Sigmoid colon (tissue), 6 donors: ENCODE measurements at regions not wholly inside any gene's neighbourhood (a gene's known extent, or its start where the extent isn't known, plus 50 kb on each side); places are given as distances from the start of the nearest gene placed in this dataset.

Experiments
- DNase-seq: peaks from one replicate; pipeline ENCODE4 v3.0.0-alpha.2; 2019
- H3K27ac ChIP-seq, 4 donors: fragments of 200-600 bp; sonication (generic); one replicate each; pipeline ENCODE4 v1.5.1; 2016 to 2019; ENCODE audit warnings: mild to moderate bottlenecking in 1 of 4
- H3K27me3 ChIP-seq, 3 donors: fragments of 200-600 bp; sonication (generic); one replicate each; pipeline ENCODE4 v1.5.1; 2019; ENCODE audit warnings: mild to moderate bottlenecking in 1 of 3
- H3K36me3 ChIP-seq, 4 donors: fragments of 200-600 bp; sonication (generic); one replicate each; pipeline ENCODE4 v1.5.1; 2016 to 2019
- H3K4me1 ChIP-seq, 4 donors: fragments of 200-600 bp; sonication (generic); one replicate each; pipeline ENCODE4 v1.5.1; 2017 to 2019
- H3K4me3 ChIP-seq, 4 donors: fragments of 200-600 bp; sonication (generic); one replicate each; pipeline ENCODE4 v1.5.1; 2017 to 2019; ENCODE audit warnings: mild to moderate bottlenecking in 2 of 4, moderate library complexity in 1 of 4
- H3K9me3 ChIP-seq, 4 donors: fragments of 200-600 bp in 3 of 4; sonication (generic) in 3 of 4; one replicate each; pipeline versions ENCODE4 v1.5.1 to v1.6.1; 2013 to 2019
- CTCF ChIP-seq, 4 experiments: fragments of 450-650 bp in 3 of 4; fragments of 200-600 bp in 1 of 4; IDR thresholded peaks; one replicate each; pipeline ENCODE4 v1.5.1; 2016 to 2019; ENCODE audit warnings: antibody characterized with exemption in 4 of 4, mild to moderate bottlenecking in 3 of 4, moderate library complexity in 2 of 4
- EP300 ChIP-seq, 4 donors: sonication (generic); formaldehyde crosslinking; IDR thresholded peaks; one replicate each; pipeline ENCODE4 v1.6.1; 2017; ENCODE audit warnings: antibody characterized with exemption in 4 of 4
- POLR2A ChIP-seq, 2 donors: fragments of 450-650 bp; IDR thresholded peaks; one replicate each; pipeline ENCODE4 v1.6.1; 2016; ENCODE audit warnings: antibody characterized with exemption in 2 of 2, mild to moderate bottlenecking in 2 of 2, moderate library complexity in 2 of 2
- POLR2AphosphoS5 ChIP-seq, 4 donors: sonication (generic); formaldehyde crosslinking; IDR thresholded peaks; one replicate each; pipeline ENCODE4 v1.6.1; 2017; ENCODE audit warnings: antibody characterized with exemption in 4 of 4
- WGBS, 2 donors: extraction: QIAGEN DNeasy Blood & Tissue Kit; methylation state at CpG; one replicate each; pipeline ENCODE4 v1.1.7; 2013; 5-methylcytosine and 5-hydroxymethylcytosine counted together
- intact Hi-C: fragments of 100-400 bp; cut with DNase I; formaldehyde crosslinking; loops from one replicate; pipeline ENCODE4 v1.15.1; 2023
- donor health status: healthy with polysubstance abuse.
- donor health status: healthy.

- TF ChIP-seq POLR2A (IDR thresholded peaks at IDR 0.05) (no peak), CTCF (IDR thresholded peaks at IDR 0.05) (peak; percentile 61 to 81 (median 78))
- peak; percentile 71 for DNase-seq
- H3K4me1 ChIP-seq, result peaks cover 0 to 14% (median 12%) of the 10 kb centered on the region in 4 donors
- intact Hi-C loops, result loop anchor here (2.0 to 5.0 kb wide), 3 partner anchors 46 to 834 kb away; no protein-coding TSS in a partner anchor
- H3K9me3 ChIP-seq, result no peaks in the 10 kb centered on the region
- no peak overlapping the region for H3K4me3 ChIP-seq
- no peaks in the 10 kb centered on the region for H3K27me3 ChIP-seq
- no peak overlapping the region for H3K27ac ChIP-seq
- no peaks in the 10 kb centered on the region for H3K36me3 ChIP-seq
- WGBS, 2 donors, result 10 to 12% methylated on average over 9 of the region's 9 CpGs
Observed at GRCh38 chr4:138870737-138871554, 144.6 kb upstream of the NOCT start.

- H3K4me3 ChIP-seq, result no peak overlapping the region
- TF ChIP-seq POLR2AphosphoS5 (IDR thresholded peaks at IDR 0.05), result no peak
- no peak for TF ChIP-seq CTCF (IDR thresholded peaks at IDR 0.05)
- TF ChIP-seq POLR2A (IDR thresholded peaks at IDR 0.05), result no peak
- TF ChIP-seq EP300 (IDR thresholded peaks at IDR 0.05), result no peak
- intact Hi-C loops, result loop anchor here (2.0 to 5.0 kb wide), 3 partner anchors 48 to 832 kb away; no protein-coding TSS in a partner anchor
- H3K27me3 ChIP-seq, result no peaks in the 10 kb centered on the region
- no peaks in the 10 kb centered on the region for H3K9me3 ChIP-seq
- peaks cover 0 to 8% (median 6%) of the 10 kb centered on the region in 4 donors for H3K4me1 ChIP-seq
- no peak for DNase-seq
- H3K27ac ChIP-seq, result no peak overlapping the region
- no peaks in the 10 kb centered on the region for H3K36me3 ChIP-seq
Observed at GRCh38 chr4:138869631-138870030, 145.9 kb upstream of the NOCT start.

- 17 to 39% methylated on average over 1 of the region's 1 CpG for WGBS, 2 donors
- no peak for TF ChIP-seq EP300 (IDR thresholded peaks at IDR 0.05)
- no peak for TF ChIP-seq POLR2AphosphoS5 (IDR thresholded peaks at IDR 0.05)
- TF ChIP-seq POLR2A (IDR thresholded peaks at IDR 0.05), result no peak
- no peak for TF ChIP-seq CTCF (IDR thresholded peaks at IDR 0.05)
- no peak for DNase-seq
Observed at GRCh38 chr4:138869165-138869564, 146.4 kb upstream of the NOCT start.

GRCh38 chr4:138868562-138868961 lies 147.0 kb upstream of the NOCT start:
- TF ChIP-seq POLR2A (IDR thresholded peaks at IDR 0.05), result no peak
- no peak for TF ChIP-seq CTCF (IDR thresholded peaks at IDR 0.05)
- no peak for TF ChIP-seq EP300 (IDR thresholded peaks at IDR 0.05)
- no peak for TF ChIP-seq POLR2AphosphoS5 (IDR thresholded peaks at IDR 0.05)
- Histone ChIP-seq H3K27ac (no peak overlapping the region), H3K36me3 (no peaks in the 10 kb centered on the region), H3K27me3 (no peaks in the 10 kb centered on the region), H3K9me3 (no peaks in the 10 kb centered on the region), H3K4me3 (no peak overlapping the region), H3K4me1 (peaks cover 0 to 8% (median 6%) of the 10 kb centered on the region in 4 donors)
- intact Hi-C loops, result no loop called here
- 54 to 58% methylated on average over 3 of the region's 3 CpGs for WGBS, 2 donors
- no peak for DNase-seq

More at GRCh38 chr4:138869165-138869564, 146.4 kb upstream of the NOCT start:
- Histone ChIP-seq H3K4me3 (no peak overlapping the region), H3K4me1 (peaks cover 0 to 8% (median 6%) of the 10 kb centered on the region in 4 donors), H3K36me3 (no peaks in the 10 kb centered on the region), H3K27me3 (no peaks in the 10 kb centered on the region), H3K27ac (no peak overlapping the region), H3K9me3 (no peaks in the 10 kb centered on the region)
- intact Hi-C loops, result no loop called here
